ENCODE measurements at regions not wholly inside any gene's neighbourhood (a gene's known extent, or its start where the extent isn't known, plus 50 kb on each side); places are given as distances from the start of the nearest gene placed in this dataset.

GRCh38 chr6:134753001-134753400 lies 196.9 kb downstream of the ALDH8A1 start:
- Histone ChIP-seq H2BK12ac (ENCODE audit: low read length) (no peak overlapping the region), H3K4me2 (ENCODE audit: low read length) (no peak overlapping the region), H3K4me1 (ENCODE audit: control insufficient read depth in 1 of 2, insufficient read depth in 2 of 2, low read length in 2 of 2) (peaks cover 0 to 6% of the 10 kb centered on the region in 2 experiments), H2BK5ac (ENCODE audit: low read depth, low read length, poor library complexity) (no peak overlapping the region), H3K4ac (ENCODE audit: low read depth, low read length) (no peak overlapping the region), H4K8ac (ENCODE audit: low read depth, low read length) (no peak overlapping the region), H3K18ac (ENCODE audit: low read length) (no peak overlapping the region), H3K9me3 (ENCODE audit: insufficient read depth, low read depth, low read length) (no peaks in the 10 kb centered on the region), H2BK120ac (ENCODE audit: insufficient read depth, low read length, poor library complexity) (no peak overlapping the region), H4K12ac (ENCODE audit: low read depth, low read length) (no peak overlapping the region), H3K4me3 (ENCODE audit: low read depth, low read length) (no peak overlapping the region), H2AFZ (ENCODE audit: insufficient read depth, low read length, poor library complexity) (no peak overlapping the region), H3K23ac (ENCODE audit: low read length) (no peak overlapping the region), H3K79me1 (ENCODE audit: low read length) (no peaks in the 10 kb centered on the region), H3K14ac (ENCODE audit: low read length) (no peak overlapping the region), H4K91ac (ENCODE audit: low read depth, low read length) (no peak overlapping the region), H3K79me2 (ENCODE audit: control insufficient read depth, insufficient read depth, low read length, poor library complexity) (no peaks in the 10 kb centered on the region), H2AK5ac (ENCODE audit: low read length) (no peak overlapping the region), H3K9ac (ENCODE audit: low read length) (no peak overlapping the region), H3K27ac (ENCODE audit: low read depth, low read length) (no peak overlapping the region), H3K27me3 (ENCODE audit: insufficient read depth, low read length) (no peaks in the 10 kb centered on the region), H3K36me3 (ENCODE audit: control insufficient read depth in 1 of 2, insufficient read depth in 2 of 2, low read length in 2 of 2) (no peaks in the 10 kb centered on the region)
- WGBS (ENCODE audit: extremely low coverage, insufficient coverage, insufficient read length), result no CpG with 5 or more reads among the region's 4 CpGs
- DNase-seq, result no peak

GRCh38 chr6:134752445-134752844 lies 197.5 kb downstream of the ALDH8A1 start:
- Histone ChIP-seq H3K18ac (ENCODE audit: low read length) (no peak overlapping the region), H3K4me2 (ENCODE audit: low read length) (no peak overlapping the region), H2BK12ac (ENCODE audit: low read length) (no peak overlapping the region), H2AFZ (ENCODE audit: insufficient read depth, low read length, poor library complexity) (no peak overlapping the region), H3K36me3 (ENCODE audit: control insufficient read depth in 1 of 2, insufficient read depth in 2 of 2, low read length in 2 of 2) (no peaks in the 10 kb centered on the region), H2AK5ac (ENCODE audit: low read length) (no peak overlapping the region), H3K4me3 (ENCODE audit: low read depth, low read length) (no peak overlapping the region), H3K4ac (ENCODE audit: low read depth, low read length) (no peak overlapping the region), H3K27me3 (ENCODE audit: insufficient read depth, low read length) (no peaks in the 10 kb centered on the region), H4K8ac (ENCODE audit: low read depth, low read length) (no peak overlapping the region), H4K12ac (ENCODE audit: low read depth, low read length) (no peak overlapping the region), H3K9me3 (ENCODE audit: insufficient read depth, low read depth, low read length) (no peaks in the 10 kb centered on the region), H2BK5ac (ENCODE audit: low read depth, low read length, poor library complexity) (no peak overlapping the region), H2BK120ac (ENCODE audit: insufficient read depth, low read length, poor library complexity) (no peak overlapping the region), H3K23ac (ENCODE audit: low read length) (no peak overlapping the region), H3K4me1 (ENCODE audit: control insufficient read depth in 1 of 2, insufficient read depth in 2 of 2, low read length in 2 of 2) (peaks cover 0 to under 1% of the 10 kb centered on the region in 2 experiments), H3K9ac (ENCODE audit: low read length) (no peak overlapping the region), H3K27ac (ENCODE audit: low read depth, low read length) (no peak overlapping the region), H4K91ac (ENCODE audit: low read depth, low read length) (no peak overlapping the region), H3K79me1 (ENCODE audit: low read length) (no peaks in the 10 kb centered on the region), H3K14ac (ENCODE audit: low read length) (no peak overlapping the region), H3K79me2 (ENCODE audit: control insufficient read depth, insufficient read depth, low read length, poor library complexity) (no peaks in the 10 kb centered on the region)
- WGBS (ENCODE audit: extremely low coverage, insufficient coverage, insufficient read length), result no CpG with 5 or more reads among the region's 5 CpGs
- no peak for DNase-seq

GRCh38 chr6:134750669-134751068 lies 199.2 kb downstream of the ALDH8A1 start:
- Histone ChIP-seq H2AFZ (ENCODE audit: insufficient read depth, low read length, poor library complexity) (no peak overlapping the region), H3K79me1 (ENCODE audit: low read length) (no peaks in the 10 kb centered on the region), H3K4me1 (ENCODE audit: control insufficient read depth in 1 of 2, insufficient read depth in 2 of 2, low read length in 2 of 2) (no peaks in the 10 kb centered on the region), H3K18ac (ENCODE audit: low read length) (no peak overlapping the region), H4K12ac (ENCODE audit: low read depth, low read length) (no peak overlapping the region), H3K4me3 (ENCODE audit: low read depth, low read length) (no peak overlapping the region), H3K23ac (ENCODE audit: low read length) (no peak overlapping the region), H2BK12ac (ENCODE audit: low read length) (no peak overlapping the region), H4K91ac (ENCODE audit: low read depth, low read length) (no peak overlapping the region), H3K9ac (ENCODE audit: low read length) (no peak overlapping the region), H3K36me3 (ENCODE audit: control insufficient read depth in 1 of 2, insufficient read depth in 2 of 2, low read length in 2 of 2) (no peaks in the 10 kb centered on the region), H3K4me2 (ENCODE audit: low read length) (no peak overlapping the region), H3K4ac (ENCODE audit: low read depth, low read length) (no peak overlapping the region), H3K14ac (ENCODE audit: low read length) (no peak overlapping the region), H3K9me3 (ENCODE audit: insufficient read depth, low read depth, low read length) (no peaks in the 10 kb centered on the region), H3K27me3 (ENCODE audit: insufficient read depth, low read length) (no peaks in the 10 kb centered on the region), H2BK120ac (ENCODE audit: insufficient read depth, low read length, poor library complexity) (no peak overlapping the region), H2AK5ac (ENCODE audit: low read length) (no peak overlapping the region), H3K79me2 (ENCODE audit: control insufficient read depth, insufficient read depth, low read length, poor library complexity) (no peaks in the 10 kb centered on the region), H4K8ac (ENCODE audit: low read depth, low read length) (no peak overlapping the region), H2BK5ac (ENCODE audit: low read depth, low read length, poor library complexity) (no peak overlapping the region), H3K27ac (ENCODE audit: low read depth, low read length) (no peak overlapping the region)
- no peak for DNase-seq

GRCh38 chr6:134748484-134748883 lies 201.4 kb downstream of the ALDH8A1 start:
- Histone ChIP-seq H3K27ac (ENCODE audit: low read depth, low read length) (no peak overlapping the region), H3K18ac (ENCODE audit: low read length) (no peak overlapping the region), H2AFZ (ENCODE audit: insufficient read depth, low read length, poor library complexity) (no peak overlapping the region), H2AK5ac (ENCODE audit: low read length) (no peak overlapping the region), H4K91ac (ENCODE audit: low read depth, low read length) (no peak overlapping the region), H2BK120ac (ENCODE audit: insufficient read depth, low read length, poor library complexity) (no peak overlapping the region), H3K4me1 (ENCODE audit: control insufficient read depth in 1 of 2, insufficient read depth in 2 of 2, low read length in 2 of 2) (no peaks in the 10 kb centered on the region), H4K12ac (ENCODE audit: low read depth, low read length) (no peak overlapping the region), H3K79me1 (ENCODE audit: low read length) (no peaks in the 10 kb centered on the region), H3K79me2 (ENCODE audit: control insufficient read depth, insufficient read depth, low read length, poor library complexity) (no peaks in the 10 kb centered on the region), H2BK12ac (ENCODE audit: low read length) (no peak overlapping the region), H3K4me3 (ENCODE audit: low read depth, low read length) (no peak overlapping the region), H3K9me3 (ENCODE audit: insufficient read depth, low read depth, low read length) (no peaks in the 10 kb centered on the region), H3K9ac (ENCODE audit: low read length) (no peak overlapping the region), H3K36me3 (ENCODE audit: control insufficient read depth in 1 of 2, insufficient read depth in 2 of 2, low read length in 2 of 2) (no peaks in the 10 kb centered on the region), H3K27me3 (ENCODE audit: insufficient read depth, low read length) (no peaks in the 10 kb centered on the region), H4K8ac (ENCODE audit: low read depth, low read length) (no peak overlapping the region), H3K4me2 (ENCODE audit: low read length) (no peak overlapping the region), H3K4ac (ENCODE audit: low read depth, low read length) (no peak overlapping the region), H2BK5ac (ENCODE audit: low read depth, low read length, poor library complexity) (no peak overlapping the region), H3K23ac (ENCODE audit: low read length) (no peak overlapping the region), H3K14ac (ENCODE audit: low read length) (no peak overlapping the region)
- WGBS (ENCODE audit: extremely low coverage, insufficient coverage, insufficient read length), result no CpG with 5 or more reads among the region's 3 CpGs
- no peak for DNase-seq
